GM19372 (cell line): ENCODE measurements at regions not wholly inside any gene's neighbourhood (a gene's known extent, or its start where the extent isn't known, plus 50 kb on each side); places are given as distances from the start of the nearest gene placed in this dataset.

ENCODE experiments used
- ATAC-seq: cut with Tn5 transposase; IDR thresholded peaks from one replicate; pipeline ENCODE4 v1.9.1; 2021; ENCODE audit warnings: mild to moderate bottlenecking, low read depth, moderate library complexity; ENCODE audit not compliant: unreplicated experiment

GRCh38 chr13:110097013-110097412 lies 209.9 kb downstream of the COL4A1 start:
- ATAC-seq: no peak

GRCh38 chr13:110092831-110093247 lies 214.1 kb downstream of the COL4A1 start:
- ATAC-seq: no peak

GRCh38 chr13:110089815-110090214 lies 217.1 kb downstream of the COL4A1 start:
- no peak for ATAC-seq

GRCh38 chr13:110089100-110089499 lies 217.9 kb downstream of the COL4A1 start:
- ATAC-seq: no peak

GRCh38 chr13:110073982-110074381 lies 233.0 kb downstream of the COL4A1 start:
- ATAC-seq: no peak

GRCh38 chr13:110070511-110071120 lies 236.3 kb downstream of the COL4A1 start:
- no peak for ATAC-seq

GRCh38 chr13:110070046-110070445 lies 236.9 kb downstream of the COL4A1 start:
- ATAC-seq: no peak

- no peak for ATAC-seq
These were observed 238.8 kb downstream of the COL4A1 start for GRCh38 chr13:110068176-110068473.

GRCh38 chr13:110067355-110068175 lies 239.4 kb downstream of the COL4A1 start:
- no peak for ATAC-seq

GRCh38 chr13:110065780-110066179 lies 241.2 kb downstream of the COL4A1 start:
- no peak for ATAC-seq

- no peak for ATAC-seq
These were observed 243.2 kb downstream of the COL4A1 start for GRCh38 chr13:110063490-110064421.

GRCh38 chr13:110062777-110063442 lies 244.0 kb downstream of the COL4A1 start:
- no peak for ATAC-seq

GRCh38 chr13:110062077-110062776 lies 244.7 kb downstream of the COL4A1 start:
- ATAC-seq: no peak

- ATAC-seq: no peak
These were observed 245.7 kb downstream of the COL4A1 start for GRCh38 chr13:110061270-110061669.

GRCh38 chr13:110057052-110057451 lies 249.9 kb downstream of the COL4A1 start:
- ATAC-seq: no peak

GRCh38 chr13:110056640-110057039 lies 250.3 kb downstream of the COL4A1 start:
- ATAC-seq: no peak

- ATAC-seq: no peak
These were observed 251.9 kb downstream of the COL4A1 start for GRCh38 chr13:110055089-110055488.

- no peak for ATAC-seq
These were observed 252.9 kb downstream of the COL4A1 start for GRCh38 chr13:110054041-110054440.

- ATAC-seq: no peak
These were observed 259.5 kb downstream of the COL4A1 start for GRCh38 chr13:110047496-110047895.

GRCh38 chr13:110046811-110047210 lies 260.1 kb downstream of the COL4A1 start:
- no peak for ATAC-seq
